ENCODE measurements at regions not wholly inside any gene's neighbourhood (a gene's known extent, or its start where the extent isn't known, plus 50 kb on each side); places are given as distances from the start of the nearest gene placed in this dataset.

DNA sequence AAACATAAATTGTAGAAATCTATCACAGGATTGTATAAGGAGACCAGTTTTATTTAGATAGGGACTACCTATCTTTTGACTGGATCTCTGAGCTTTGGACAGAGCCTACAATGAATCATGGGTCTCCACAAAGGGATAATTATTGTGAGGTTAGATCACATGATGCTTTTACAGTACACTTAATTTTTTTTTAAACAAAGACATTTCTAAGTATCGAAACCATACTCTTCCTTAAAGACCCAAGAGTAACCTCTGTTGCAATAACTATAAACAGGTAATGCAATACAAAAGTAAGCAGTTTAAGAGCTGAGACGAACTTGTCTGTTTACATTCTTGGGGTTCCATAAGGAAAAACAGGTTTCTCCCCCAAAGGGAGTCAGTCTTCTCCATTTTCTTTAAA is 64.3 kb upstream of the GABRE start:
- TF ChIP-seq EZH2 (IDR thresholded peaks at IDR 0.05) (no peak), POLR2A (IDR thresholded peaks at IDR 0.05; ENCODE audit: borderline replicate concordance, extremely low read depth, insufficient read depth, insufficient read length) (no peak), POLR2AphosphoS5 (IDR thresholded peaks at IDR 0.05; ENCODE audit: low read depth, low read length) (no peak)
- TF ChIP-seq, protein P1, sequence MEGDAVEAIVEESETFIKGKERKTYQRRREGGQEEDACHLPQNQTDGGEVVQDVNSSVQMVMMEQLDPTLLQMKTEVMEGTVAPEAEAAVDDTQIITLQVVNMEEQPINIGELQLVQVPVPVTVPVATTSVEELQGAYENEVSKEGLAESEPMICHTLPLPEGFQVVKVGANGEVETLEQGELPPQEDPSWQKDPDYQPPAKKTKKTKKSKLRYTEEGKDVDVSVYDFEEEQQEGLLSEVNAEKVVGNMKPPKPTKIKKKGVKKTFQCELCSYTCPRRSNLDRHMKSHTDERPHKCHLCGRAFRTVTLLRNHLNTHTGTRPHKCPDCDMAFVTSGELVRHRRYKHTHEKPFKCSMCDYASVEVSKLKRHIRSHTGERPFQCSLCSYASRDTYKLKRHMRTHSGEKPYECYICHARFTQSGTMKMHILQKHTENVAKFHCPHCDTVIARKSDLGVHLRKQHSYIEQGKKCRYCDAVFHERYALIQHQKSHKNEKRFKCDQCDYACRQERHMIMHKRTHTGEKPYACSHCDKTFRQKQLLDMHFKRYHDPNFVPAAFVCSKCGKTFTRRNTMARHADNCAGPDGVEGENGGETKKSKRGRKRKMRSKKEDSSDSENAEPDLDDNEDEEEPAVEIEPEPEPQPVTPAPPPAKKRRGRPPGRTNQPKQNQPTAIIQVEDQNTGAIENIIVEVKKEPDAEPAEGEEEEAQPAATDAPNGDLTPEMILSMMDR (IDR thresholded peaks at IDR 0.05 in 2 of 3, conservative IDR thresholded peaks at IDR 0.05 in 1 of 3; ENCODE audit: borderline replicate concordance in 1 of 3, insufficient read depth in 1 of 3, low read depth in 2 of 3, low read length in 2 of 3) = no peak
- TF ChIP-seq, protein P2, sequence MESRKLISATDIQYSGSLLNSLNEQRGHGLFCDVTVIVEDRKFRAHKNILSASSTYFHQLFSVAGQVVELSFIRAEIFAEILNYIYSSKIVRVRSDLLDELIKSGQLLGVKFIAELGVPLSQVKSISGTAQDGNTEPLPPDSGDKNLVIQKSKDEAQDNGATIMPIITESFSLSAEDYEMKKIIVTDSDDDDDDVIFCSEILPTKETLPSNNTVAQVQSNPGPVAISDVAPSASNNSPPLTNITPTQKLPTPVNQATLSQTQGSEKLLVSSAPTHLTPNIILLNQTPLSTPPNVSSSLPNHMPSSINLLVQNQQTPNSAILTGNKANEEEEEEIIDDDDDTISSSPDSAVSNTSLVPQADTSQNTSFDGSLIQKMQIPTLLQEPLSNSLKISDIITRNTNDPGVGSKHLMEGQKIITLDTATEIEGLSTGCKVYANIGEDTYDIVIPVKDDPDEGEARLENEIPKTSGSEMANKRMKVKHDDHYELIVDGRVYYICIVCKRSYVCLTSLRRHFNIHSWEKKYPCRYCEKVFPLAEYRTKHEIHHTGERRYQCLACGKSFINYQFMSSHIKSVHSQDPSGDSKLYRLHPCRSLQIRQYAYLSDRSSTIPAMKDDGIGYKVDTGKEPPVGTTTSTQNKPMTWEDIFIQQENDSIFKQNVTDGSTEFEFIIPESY (IDR thresholded peaks at IDR 0.05; ENCODE audit: extremely low read depth, insufficient replicate concordance, low read length) = no peak
